ENCODE measurements at regions not wholly inside any gene's neighbourhood (a gene's known extent, or its start where the extent isn't known, plus 50 kb on each side); places are given as distances from the start of the nearest gene placed in this dataset.

DNA sequence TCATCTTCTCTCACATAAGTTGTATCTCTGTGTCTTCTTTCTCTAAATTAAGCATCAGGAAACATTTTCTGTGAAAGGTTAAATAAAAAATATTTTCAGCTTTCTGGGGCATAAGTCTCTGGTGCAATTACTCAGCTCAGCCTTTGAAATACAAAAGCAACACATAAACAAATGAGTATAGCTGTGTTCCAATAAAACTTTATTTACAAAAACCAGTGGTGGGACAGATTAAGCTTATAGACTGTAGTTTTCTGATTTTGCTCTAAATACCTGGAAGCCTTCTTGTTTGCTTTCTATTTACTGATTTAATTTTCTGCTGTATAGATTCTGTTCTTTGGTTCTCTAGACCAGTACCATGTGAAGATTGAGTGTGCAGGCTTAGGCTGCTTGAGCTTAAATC, 655.1 kb downstream of the VRK1 start:
- Histone ChIP-seq H3K27me3 (ENCODE audit: insufficient read depth, low read length) (no peaks in the 10 kb centered on the region), H3K79me2 (ENCODE audit: insufficient read depth, low read length) (no peaks in the 10 kb centered on the region), H3K4me3 (ENCODE audit: insufficient read depth, low read depth, low read length) (no peak overlapping the region), H3K36me3 (ENCODE audit: insufficient read depth, low read length) (no peaks in the 10 kb centered on the region), H3K4me1 (ENCODE audit: insufficient read depth, low read length) (no peaks in the 10 kb centered on the region), H4K20me1 (ENCODE audit: insufficient read depth, low read length) (no peaks in the 10 kb centered on the region), H3K27ac (ENCODE audit: low read depth, low read length) (no peak overlapping the region), H3K9ac (ENCODE audit: low read length) (no peak overlapping the region), H2AFZ (ENCODE audit: low read depth, low read length) (no peak overlapping the region), H3K9me3 (ENCODE audit: insufficient read depth, low read depth, low read length) (no peaks in the 10 kb centered on the region), H3K4me2 (ENCODE audit: low read length) (no peak overlapping the region)
- H3K4me1 Mint-ChIP-seq (ENCODE audit: low read depth, unreplicated experiment), result peaks cover 6% of the 10 kb centered on the region
- no peaks in the 10 kb centered on the region for H3K9me3 Mint-ChIP-seq (ENCODE audit: unreplicated experiment)
- no peaks in the 10 kb centered on the region for H3K36me3 Mint-ChIP-seq (ENCODE audit: low read depth, unreplicated experiment)
- TF ChIP-seq, protein P1, sequence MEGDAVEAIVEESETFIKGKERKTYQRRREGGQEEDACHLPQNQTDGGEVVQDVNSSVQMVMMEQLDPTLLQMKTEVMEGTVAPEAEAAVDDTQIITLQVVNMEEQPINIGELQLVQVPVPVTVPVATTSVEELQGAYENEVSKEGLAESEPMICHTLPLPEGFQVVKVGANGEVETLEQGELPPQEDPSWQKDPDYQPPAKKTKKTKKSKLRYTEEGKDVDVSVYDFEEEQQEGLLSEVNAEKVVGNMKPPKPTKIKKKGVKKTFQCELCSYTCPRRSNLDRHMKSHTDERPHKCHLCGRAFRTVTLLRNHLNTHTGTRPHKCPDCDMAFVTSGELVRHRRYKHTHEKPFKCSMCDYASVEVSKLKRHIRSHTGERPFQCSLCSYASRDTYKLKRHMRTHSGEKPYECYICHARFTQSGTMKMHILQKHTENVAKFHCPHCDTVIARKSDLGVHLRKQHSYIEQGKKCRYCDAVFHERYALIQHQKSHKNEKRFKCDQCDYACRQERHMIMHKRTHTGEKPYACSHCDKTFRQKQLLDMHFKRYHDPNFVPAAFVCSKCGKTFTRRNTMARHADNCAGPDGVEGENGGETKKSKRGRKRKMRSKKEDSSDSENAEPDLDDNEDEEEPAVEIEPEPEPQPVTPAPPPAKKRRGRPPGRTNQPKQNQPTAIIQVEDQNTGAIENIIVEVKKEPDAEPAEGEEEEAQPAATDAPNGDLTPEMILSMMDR (IDR thresholded peaks at IDR 0.05; ENCODE audit: insufficient read depth, low read depth, low read length), result no peak
- TF ChIP-seq EZH2 (IDR thresholded peaks at IDR 0.05; ENCODE audit: insufficient read depth, low read length), result no peak
- no peak for FAIRE-seq
- H3K27ac Mint-ChIP-seq (ENCODE audit: unreplicated experiment), result no peak overlapping the region
- no peak for DNase-seq (ENCODE audit: low read depth)
- H3K27me3 Mint-ChIP-seq (ENCODE audit: low read depth, unreplicated experiment), result peaks cover under 1% of the 10 kb centered on the region
- no peak overlapping the region for H3K4me3 Mint-ChIP-seq (ENCODE audit: unreplicated experiment)

DNA sequence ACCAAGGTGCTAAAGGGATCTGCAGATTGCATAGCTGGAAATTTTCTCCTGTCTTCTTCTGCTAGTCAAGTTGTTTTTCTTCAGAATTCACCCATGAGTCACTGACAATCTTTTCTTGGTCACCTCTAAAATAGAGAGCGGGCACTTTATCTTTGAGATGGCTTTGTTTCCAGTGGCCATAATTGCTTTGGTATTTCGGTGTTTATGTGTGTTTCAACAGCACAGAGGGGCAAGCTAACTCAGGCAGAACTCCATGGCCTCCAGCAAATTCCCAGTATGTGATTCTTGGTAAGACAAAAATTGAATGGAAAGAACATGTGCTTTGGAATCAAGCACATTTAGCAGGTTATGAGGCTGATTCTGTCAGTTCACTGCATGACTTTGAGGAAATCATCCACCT, 656.8 kb downstream of the VRK1 start:
- no peak for DNase-seq (ENCODE audit: low read depth)
- Histone ChIP-seq H3K79me2 (ENCODE audit: insufficient read depth, low read length) (no peaks in the 10 kb centered on the region), H3K9me3 (ENCODE audit: insufficient read depth, low read depth, low read length) (no peaks in the 10 kb centered on the region), H3K4me2 (ENCODE audit: low read length) (no peak overlapping the region), H3K9ac (ENCODE audit: low read length) (no peak overlapping the region), H3K27me3 (ENCODE audit: insufficient read depth, low read length) (no peaks in the 10 kb centered on the region), H2AFZ (ENCODE audit: low read depth, low read length) (no peak overlapping the region), H4K20me1 (ENCODE audit: insufficient read depth, low read length) (no peaks in the 10 kb centered on the region), H3K27ac (ENCODE audit: low read depth, low read length) (no peak overlapping the region), H3K36me3 (ENCODE audit: insufficient read depth, low read length) (no peaks in the 10 kb centered on the region), H3K4me3 (ENCODE audit: insufficient read depth, low read depth, low read length) (no peak overlapping the region), H3K4me1 (ENCODE audit: insufficient read depth, low read length) (no peaks in the 10 kb centered on the region)
- Mint-ChIP-seq H3K4me1 (ENCODE audit: low read depth, unreplicated experiment) (peaks cover 7% of the 10 kb centered on the region), H3K9me3 (ENCODE audit: unreplicated experiment) (peaks cover 2% of the 10 kb centered on the region), H3K27me3 (ENCODE audit: low read depth, unreplicated experiment) (peaks cover 13% of the 10 kb centered on the region), H3K27ac (ENCODE audit: unreplicated experiment) (no peak overlapping the region), H3K4me3 (ENCODE audit: unreplicated experiment) (no peak overlapping the region), H3K36me3 (ENCODE audit: low read depth, unreplicated experiment) (no peaks in the 10 kb centered on the region)
- TF ChIP-seq, protein P1 (IDR thresholded peaks at IDR 0.05; ENCODE audit: insufficient read depth, low read depth, low read length), result no peak
- no peak for TF ChIP-seq EZH2 (IDR thresholded peaks at IDR 0.05; ENCODE audit: insufficient read depth, low read length)
- no peak for FAIRE-seq

DNA sequence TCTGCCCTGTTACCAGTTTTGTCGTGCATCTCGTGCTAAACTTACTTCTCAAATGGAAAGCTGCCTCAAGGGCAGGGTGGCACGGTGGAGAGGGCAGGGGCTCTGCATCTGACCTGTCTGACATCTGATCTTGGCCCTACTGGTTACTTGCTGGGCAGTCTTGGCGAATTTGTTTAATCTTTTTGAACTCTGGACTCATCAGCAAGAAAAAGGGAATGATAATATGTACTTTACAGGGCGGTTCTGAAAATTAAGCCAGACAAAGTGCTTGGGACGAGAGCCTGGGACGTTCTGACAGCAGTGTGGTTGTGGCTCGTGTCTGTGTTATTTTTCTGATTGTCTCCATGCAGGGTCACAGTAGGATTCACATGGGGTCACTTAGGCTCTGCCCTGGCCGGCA, 659.3 kb downstream of the VRK1 start:
- no peak overlapping the region for H3K9ac ChIP-seq (ENCODE audit: low read length)
- no peaks in the 10 kb centered on the region for H3K36me3 ChIP-seq (ENCODE audit: insufficient read depth, low read length)
- H3K4me1 ChIP-seq (ENCODE audit: insufficient read depth, low read length), result no peaks in the 10 kb centered on the region
- H3K27me3 ChIP-seq (ENCODE audit: insufficient read depth, low read length), result no peaks in the 10 kb centered on the region
- H3K9me3 ChIP-seq (ENCODE audit: insufficient read depth, low read depth, low read length), result no peaks in the 10 kb centered on the region
- H3K4me3 ChIP-seq (ENCODE audit: insufficient read depth, low read depth, low read length), result no peak overlapping the region
- H3K4me3 Mint-ChIP-seq (ENCODE audit: unreplicated experiment), result no peak overlapping the region
- TF ChIP-seq, protein P1 (IDR thresholded peaks at IDR 0.05; ENCODE audit: insufficient read depth, low read depth, low read length), result no peak
- no peak for TF ChIP-seq EZH2 (IDR thresholded peaks at IDR 0.05; ENCODE audit: insufficient read depth, low read length)
- no peak overlapping the region for H2AFZ ChIP-seq (ENCODE audit: low read depth, low read length)
- DNase-seq (ENCODE audit: low read depth) (no peak), FAIRE-seq (no peak)
- H3K4me1 Mint-ChIP-seq (ENCODE audit: low read depth, unreplicated experiment), result peaks cover 7% of the 10 kb centered on the region
- no peak overlapping the region for H3K4me2 ChIP-seq (ENCODE audit: low read length)
- H3K9me3 Mint-ChIP-seq (ENCODE audit: unreplicated experiment), result peaks cover 2% of the 10 kb centered on the region
- no peaks in the 10 kb centered on the region for H4K20me1 ChIP-seq (ENCODE audit: insufficient read depth, low read length)
- peaks cover 17% of the 10 kb centered on the region for H3K27me3 Mint-ChIP-seq (ENCODE audit: low read depth, unreplicated experiment)
- H3K27ac ChIP-seq (ENCODE audit: low read depth, low read length), result no peak overlapping the region
- no peak overlapping the region for H3K27ac Mint-ChIP-seq (ENCODE audit: unreplicated experiment)
- H3K79me2 ChIP-seq (ENCODE audit: insufficient read depth, low read length), result no peaks in the 10 kb centered on the region
- no peaks in the 10 kb centered on the region for H3K36me3 Mint-ChIP-seq (ENCODE audit: low read depth, unreplicated experiment)

Measured in astrocyte (in vitro differentiated cells and primary cell).